ENCODE measurements at regions not wholly inside any gene's neighbourhood (a gene's known extent, or its start where the extent isn't known, plus 50 kb on each side); places are given as distances from the start of the nearest gene placed in this dataset.
A peak's percentile ranks its signal among the peaks of the same experiment; 100 is the strongest.

GRCh38 chrX:8105531-8105930 is 65.5 kb downstream of the VCX2 start:
- H3K27me3 ChIP-seq (replicated peaks; ENCODE audit: control insufficient read depth, insufficient read depth, low read length) = no peaks in the 10 kb centered on the region
- H3K9ac ChIP-seq (ENCODE audit: low read length) = no peak overlapping the region
- no peaks in the 10 kb centered on the region for H3K9me3 ChIP-seq (ENCODE audit: control insufficient read depth, low read length)
- DNase-seq (ENCODE audit: low read depth) = no peak
- no peak overlapping the region for H3K4me3 ChIP-seq (ENCODE audit: low read length)
- no peaks in the 10 kb centered on the region for H3K4me1 ChIP-seq (ENCODE audit: control insufficient read depth, insufficient read depth, low read length)
- H3K36me3 ChIP-seq (ENCODE audit: control insufficient read depth, insufficient read depth, low read length, severe bottlenecking) = no peaks in the 10 kb centered on the region

GRCh38 chrX:8103655-8104054 is 67.4 kb downstream of the VCX2 start:
- Histone ChIP-seq H3K27me3 (replicated peaks; ENCODE audit: control insufficient read depth, insufficient read depth, low read length) (no peaks in the 10 kb centered on the region), H3K4me1 (ENCODE audit: control insufficient read depth, insufficient read depth, low read length) (no peaks in the 10 kb centered on the region), H3K4me3 (ENCODE audit: low read length) (no peak overlapping the region), H3K9me3 (ENCODE audit: control insufficient read depth, low read length) (no peaks in the 10 kb centered on the region), H3K9ac (ENCODE audit: low read length) (no peak overlapping the region), H3K36me3 (ENCODE audit: control insufficient read depth, insufficient read depth, low read length, severe bottlenecking) (no peaks in the 10 kb centered on the region)
- DNase-seq (ENCODE audit: low read depth) = no peak

- Histone ChIP-seq H3K4me3 (ENCODE audit: low read length) (no peak overlapping the region), H3K9me3 (ENCODE audit: control insufficient read depth, low read length) (no peaks in the 10 kb centered on the region), H3K4me1 (ENCODE audit: control insufficient read depth, insufficient read depth, low read length) (no peaks in the 10 kb centered on the region), H3K27me3 (replicated peaks; ENCODE audit: control insufficient read depth, insufficient read depth, low read length) (no peaks in the 10 kb centered on the region), H3K9ac (ENCODE audit: low read length) (no peak overlapping the region), H3K36me3 (ENCODE audit: control insufficient read depth, insufficient read depth, low read length, severe bottlenecking) (no peaks in the 10 kb centered on the region)
- no peak for DNase-seq (ENCODE audit: low read depth)
Measured at GRCh38 chrX:8091510-8091909, 79.6 kb downstream of the VCX2 start.

GRCh38 chrX:8090906-8091305 is 80.2 kb downstream of the VCX2 start:
- DNase-seq (ENCODE audit: low read depth) = no peak
- no peaks in the 10 kb centered on the region for H3K4me1 ChIP-seq (ENCODE audit: control insufficient read depth, insufficient read depth, low read length)
- H3K9me3 ChIP-seq (ENCODE audit: control insufficient read depth, low read length) = no peaks in the 10 kb centered on the region
- no peaks in the 10 kb centered on the region for H3K36me3 ChIP-seq (ENCODE audit: control insufficient read depth, insufficient read depth, low read length, severe bottlenecking)
- no peak overlapping the region for H3K9ac ChIP-seq (ENCODE audit: low read length)
- H3K27me3 ChIP-seq (replicated peaks; ENCODE audit: control insufficient read depth, insufficient read depth, low read length) = no peaks in the 10 kb centered on the region
- no peak overlapping the region for H3K4me3 ChIP-seq (ENCODE audit: low read length)

- no peak for DNase-seq (ENCODE audit: low read depth)
- no peaks in the 10 kb centered on the region for H3K27me3 ChIP-seq (replicated peaks; ENCODE audit: control insufficient read depth, insufficient read depth, low read length)
- no peaks in the 10 kb centered on the region for H3K9me3 ChIP-seq (ENCODE audit: control insufficient read depth, low read length)
- H3K9ac ChIP-seq (ENCODE audit: low read length) = no peak overlapping the region
- no peaks in the 10 kb centered on the region for H3K36me3 ChIP-seq (ENCODE audit: control insufficient read depth, insufficient read depth, low read length, severe bottlenecking)
- no peaks in the 10 kb centered on the region for H3K4me1 ChIP-seq (ENCODE audit: control insufficient read depth, insufficient read depth, low read length)
- no peak overlapping the region for H3K4me3 ChIP-seq (ENCODE audit: low read length)
Measured at GRCh38 chrX:8090482-8090881, 80.6 kb downstream of the VCX2 start.

- Histone ChIP-seq H3K4me1 (ENCODE audit: control insufficient read depth, insufficient read depth, low read length) (no peaks in the 10 kb centered on the region), H3K27me3 (replicated peaks; ENCODE audit: control insufficient read depth, insufficient read depth, low read length) (no peaks in the 10 kb centered on the region), H3K4me3 (ENCODE audit: low read length) (no peak overlapping the region), H3K9ac (ENCODE audit: low read length) (no peak overlapping the region), H3K36me3 (ENCODE audit: control insufficient read depth, insufficient read depth, low read length, severe bottlenecking) (no peaks in the 10 kb centered on the region), H3K9me3 (ENCODE audit: control insufficient read depth, low read length) (no peaks in the 10 kb centered on the region)
- no peak for DNase-seq (ENCODE audit: low read depth)
Measured at GRCh38 chrX:8089141-8089540, 81.9 kb downstream of the VCX2 start.

- Histone ChIP-seq H3K36me3 (ENCODE audit: control insufficient read depth, insufficient read depth, low read length, severe bottlenecking) (no peaks in the 10 kb centered on the region), H3K4me1 (ENCODE audit: control insufficient read depth, insufficient read depth, low read length) (no peaks in the 10 kb centered on the region), H3K4me3 (ENCODE audit: low read length) (no peak overlapping the region), H3K9ac (ENCODE audit: low read length) (no peak overlapping the region), H3K27me3 (replicated peaks; ENCODE audit: control insufficient read depth, insufficient read depth, low read length) (no peaks in the 10 kb centered on the region), H3K9me3 (ENCODE audit: control insufficient read depth, low read length) (no peaks in the 10 kb centered on the region)
- peak; percentile 0 for DNase-seq (ENCODE audit: low read depth)
Measured at GRCh38 chrX:8084006-8084405, 87.1 kb downstream of the VCX2 start.

GRCh38 chrX:8083286-8083685 is 87.8 kb downstream of the VCX2 start:
- Histone ChIP-seq H3K9me3 (ENCODE audit: control insufficient read depth, low read length) (no peaks in the 10 kb centered on the region), H3K4me1 (ENCODE audit: control insufficient read depth, insufficient read depth, low read length) (no peaks in the 10 kb centered on the region), H3K36me3 (ENCODE audit: control insufficient read depth, insufficient read depth, low read length, severe bottlenecking) (no peaks in the 10 kb centered on the region), H3K27me3 (replicated peaks; ENCODE audit: control insufficient read depth, insufficient read depth, low read length) (no peaks in the 10 kb centered on the region), H3K9ac (ENCODE audit: low read length) (no peak overlapping the region), H3K4me3 (ENCODE audit: low read length) (no peak overlapping the region)
- DNase-seq (ENCODE audit: low read depth) = no peak

GRCh38 chrX:8075636-8076035 is 95.4 kb downstream of the VCX2 start:
- Histone ChIP-seq H3K9ac (ENCODE audit: low read length) (no peak overlapping the region), H3K27me3 (replicated peaks; ENCODE audit: control insufficient read depth, insufficient read depth, low read length) (no peaks in the 10 kb centered on the region), H3K4me3 (ENCODE audit: low read length) (no peak overlapping the region), H3K4me1 (ENCODE audit: control insufficient read depth, insufficient read depth, low read length) (no peaks in the 10 kb centered on the region), H3K36me3 (ENCODE audit: control insufficient read depth, insufficient read depth, low read length, severe bottlenecking) (no peaks in the 10 kb centered on the region), H3K9me3 (ENCODE audit: control insufficient read depth, low read length) (no peaks in the 10 kb centered on the region)
- DNase-seq (ENCODE audit: low read depth) = no peak

- no peak overlapping the region for H3K4me3 ChIP-seq (ENCODE audit: low read length)
- H3K36me3 ChIP-seq (ENCODE audit: control insufficient read depth, insufficient read depth, low read length, severe bottlenecking) = no peaks in the 10 kb centered on the region
- H3K9ac ChIP-seq (ENCODE audit: low read length) = no peak overlapping the region
- DNase-seq (ENCODE audit: low read depth) = no peak
- no peaks in the 10 kb centered on the region for H3K4me1 ChIP-seq (ENCODE audit: control insufficient read depth, insufficient read depth, low read length)
- H3K9me3 ChIP-seq (ENCODE audit: control insufficient read depth, low read length) = no peaks in the 10 kb centered on the region
- no peaks in the 10 kb centered on the region for H3K27me3 ChIP-seq (replicated peaks; ENCODE audit: control insufficient read depth, insufficient read depth, low read length)
Measured at GRCh38 chrX:8067754-8068462, 103.2 kb downstream of the VCX2 start.

GRCh38 chrX:8052909-8053308 is 118.2 kb downstream of the VCX2 start:
- Histone ChIP-seq H3K9ac (ENCODE audit: low read length) (no peak overlapping the region), H3K4me1 (ENCODE audit: control insufficient read depth, insufficient read depth, low read length) (peaks cover 8% of the 10 kb centered on the region), H3K4me3 (ENCODE audit: low read length) (no peak overlapping the region), H3K36me3 (ENCODE audit: control insufficient read depth, insufficient read depth, low read length, severe bottlenecking) (no peaks in the 10 kb centered on the region), H3K27me3 (replicated peaks; ENCODE audit: control insufficient read depth, insufficient read depth, low read length) (no peaks in the 10 kb centered on the region), H3K9me3 (ENCODE audit: control insufficient read depth, low read length) (no peaks in the 10 kb centered on the region)
- no peak for DNase-seq (ENCODE audit: low read depth)

- no peaks in the 10 kb centered on the region for H3K27me3 ChIP-seq (replicated peaks; ENCODE audit: control insufficient read depth, insufficient read depth, low read length)
- no peaks in the 10 kb centered on the region for H3K9me3 ChIP-seq (ENCODE audit: control insufficient read depth, low read length)
- no peak overlapping the region for H3K4me3 ChIP-seq (ENCODE audit: low read length)
- peaks cover 8% of the 10 kb centered on the region for H3K4me1 ChIP-seq (ENCODE audit: control insufficient read depth, insufficient read depth, low read length)
- H3K36me3 ChIP-seq (ENCODE audit: control insufficient read depth, insufficient read depth, low read length, severe bottlenecking) = no peaks in the 10 kb centered on the region
- no peak overlapping the region for H3K9ac ChIP-seq (ENCODE audit: low read length)
- no peak for DNase-seq (ENCODE audit: low read depth)
Measured at GRCh38 chrX:8049827-8050226, 121.2 kb downstream of the VCX2 start.
